Astrocyte of the hippocampus (primary cell): ENCODE measurements at regions not wholly inside any gene's neighbourhood (a gene's known extent, or its start where the extent isn't known, plus 50 kb on each side); places are given as distances from the start of the nearest gene placed in this dataset.
"Not testable (repeated sequence)": the region's sequence is repeated elsewhere in the genome, so short reads cannot be mapped to it uniquely, and the experiment has no call there.

ENCODE experiments used
- DNase-seq: peaks from one replicate; pipeline ENCODE4 v3.0.0; 2011; ENCODE audit warnings: low read depth, low spot score

DNA sequence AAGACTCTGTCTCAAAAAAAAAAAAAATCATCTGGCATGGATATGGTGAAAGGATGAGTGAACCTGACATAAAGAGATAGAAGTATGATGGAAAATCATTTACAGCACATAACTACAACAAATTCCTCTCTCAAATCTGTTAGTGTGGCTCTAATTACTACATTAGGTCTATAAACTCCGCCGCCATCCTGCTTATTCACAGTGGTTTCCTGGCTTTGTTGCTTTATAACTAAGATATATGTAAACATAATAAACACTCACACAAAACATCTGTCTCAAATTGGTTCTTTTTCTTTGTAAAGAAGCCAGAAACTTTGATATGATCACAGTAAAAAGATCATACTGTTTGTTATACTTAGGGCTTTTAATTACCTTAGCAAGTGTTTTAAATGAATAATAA is 412.6 kb upstream of the FAM98A start:
- no peak for DNase-seq

DNA sequence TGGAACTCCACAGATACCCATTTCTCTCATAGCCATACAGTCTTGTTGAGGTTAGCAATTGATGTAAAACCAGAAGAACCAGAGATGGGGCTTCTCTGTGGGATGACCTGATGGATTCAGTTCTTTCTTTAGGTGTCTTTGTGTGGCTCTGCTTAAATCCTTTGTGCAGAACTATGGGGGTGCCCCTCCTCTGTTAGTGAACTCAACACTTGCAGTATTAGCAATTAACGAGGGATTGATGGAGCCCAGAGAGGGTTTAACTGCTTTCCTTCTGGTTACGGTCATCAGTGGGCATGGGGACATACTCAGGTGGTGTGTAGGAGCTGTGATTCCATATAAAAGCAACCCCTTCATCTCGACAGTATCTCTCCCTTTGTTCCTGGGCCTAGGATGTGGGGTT is 406.8 kb upstream of the FAM98A start:
- DNase-seq, result no peak

DNA sequence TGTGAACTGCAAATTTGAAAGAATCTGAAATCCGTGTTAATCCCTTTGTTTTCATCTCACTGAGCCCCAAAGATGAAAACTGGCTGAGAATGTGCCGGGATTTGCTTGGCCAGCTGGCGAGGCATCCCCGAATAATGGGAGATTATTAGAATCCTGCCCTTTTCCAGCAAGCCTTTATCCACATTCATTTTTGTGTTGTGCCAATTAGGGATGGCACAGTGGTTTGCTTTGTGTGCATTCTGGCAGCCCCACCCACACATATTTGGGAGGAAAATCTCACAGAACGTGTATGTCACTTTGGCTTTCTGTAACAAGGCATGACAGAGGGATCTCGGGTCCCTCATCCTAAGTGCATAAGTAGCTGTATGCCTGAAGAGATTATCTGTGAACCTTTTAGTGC is 405.8 kb upstream of the FAM98A start:
- DNase-seq, result no peak

DNA sequence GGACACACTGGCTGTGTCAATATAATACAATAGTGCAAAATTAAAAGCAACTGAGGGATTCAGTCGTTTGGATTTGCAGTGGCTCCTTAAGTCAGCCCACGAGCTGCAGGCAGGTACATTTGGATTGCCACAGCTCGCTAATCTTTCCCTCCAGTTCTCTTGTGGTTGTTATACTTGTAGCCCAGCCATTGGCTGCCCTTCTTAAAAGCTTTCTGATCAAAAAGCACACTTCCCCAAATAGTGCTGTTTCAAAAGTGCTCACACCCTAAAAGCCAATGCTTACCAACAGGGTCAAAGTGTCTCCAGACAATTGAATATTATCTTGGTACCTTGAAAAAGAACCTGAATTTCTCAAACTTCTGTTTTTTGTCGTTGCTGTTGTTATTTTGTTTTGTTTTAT is 404.7 kb upstream of the FAM98A start:
- DNase-seq, result no peak

DNA sequence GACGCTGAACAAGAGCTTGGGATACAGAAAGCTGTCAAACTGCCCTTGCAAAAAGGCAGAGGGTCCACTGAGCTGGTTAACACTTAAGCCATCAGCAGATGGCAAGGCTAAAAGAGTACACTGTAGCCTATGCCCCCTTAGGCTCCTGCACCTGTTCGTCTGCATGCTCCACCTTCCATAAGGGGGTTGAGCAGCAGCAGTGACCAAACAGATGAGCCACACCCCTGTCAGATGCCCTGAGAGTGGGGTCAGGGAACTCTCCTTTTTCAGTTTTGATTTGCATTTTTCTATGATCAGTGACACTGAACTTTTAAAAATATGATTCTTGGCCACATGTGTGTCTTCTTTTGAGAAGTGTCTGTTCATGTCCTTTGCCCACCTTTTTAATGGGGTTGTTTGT is 402.5 kb upstream of the FAM98A start:
- DNase-seq, result no peak

DNA sequence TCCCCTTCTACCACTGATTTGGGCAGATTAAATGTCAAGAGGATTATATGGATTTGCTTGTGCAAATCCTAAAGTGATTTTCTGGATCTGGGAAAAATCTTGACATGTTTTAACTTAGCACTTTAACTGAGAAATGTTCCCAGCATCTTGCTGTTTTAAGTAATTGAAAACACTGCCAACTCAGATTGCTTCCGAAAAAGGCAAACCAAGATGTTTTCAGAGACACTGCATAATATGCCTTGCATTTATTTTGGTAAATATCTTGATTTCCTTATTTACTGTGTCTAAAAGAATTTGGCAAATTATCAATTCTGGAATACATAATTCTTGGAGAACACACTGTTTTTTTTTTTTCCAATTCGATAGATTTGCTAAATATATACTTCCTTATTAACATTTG is 385.0 kb upstream of the FAM98A start:
- DNase-seq, result no peak

DNA sequence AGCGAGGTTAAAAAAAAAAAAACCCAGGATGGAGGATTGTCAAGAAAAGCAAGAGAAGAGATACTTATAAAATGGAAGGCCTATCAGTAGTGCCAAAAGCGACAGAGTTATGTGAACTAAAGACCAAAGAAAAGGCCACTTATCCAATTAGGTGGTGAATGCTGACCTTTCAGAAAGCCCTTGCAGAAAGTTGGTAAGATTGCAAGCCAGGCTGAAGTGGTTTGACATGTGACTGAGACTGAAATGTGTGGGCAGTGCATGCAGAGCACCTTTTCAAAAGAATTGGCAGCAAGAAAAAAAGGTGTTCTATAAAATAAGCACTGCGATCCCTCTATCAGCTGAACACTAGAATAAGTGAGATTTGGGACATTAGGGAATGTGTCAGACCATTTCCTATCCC is 379.4 kb upstream of the FAM98A start:
- DNase-seq, result no peak

DNA sequence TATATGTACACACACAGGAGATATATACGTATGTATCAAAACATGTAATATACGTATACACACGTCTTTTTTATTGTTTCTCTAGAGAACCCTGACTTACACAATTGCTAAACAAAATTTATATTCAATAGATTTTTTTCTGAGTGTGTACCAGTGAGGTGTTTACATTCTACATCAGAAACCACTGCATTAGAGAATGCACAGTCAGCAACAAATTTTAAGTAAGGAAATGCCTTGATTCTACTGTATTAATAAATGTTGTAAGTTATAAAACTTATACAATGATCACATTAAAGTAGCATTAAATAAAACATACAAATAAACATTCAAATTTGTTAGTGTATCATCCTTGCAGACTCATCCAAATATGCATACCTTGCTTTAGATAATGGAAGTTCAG is 376.4 kb upstream of the FAM98A start:
- DNase-seq, result no peak

DNA sequence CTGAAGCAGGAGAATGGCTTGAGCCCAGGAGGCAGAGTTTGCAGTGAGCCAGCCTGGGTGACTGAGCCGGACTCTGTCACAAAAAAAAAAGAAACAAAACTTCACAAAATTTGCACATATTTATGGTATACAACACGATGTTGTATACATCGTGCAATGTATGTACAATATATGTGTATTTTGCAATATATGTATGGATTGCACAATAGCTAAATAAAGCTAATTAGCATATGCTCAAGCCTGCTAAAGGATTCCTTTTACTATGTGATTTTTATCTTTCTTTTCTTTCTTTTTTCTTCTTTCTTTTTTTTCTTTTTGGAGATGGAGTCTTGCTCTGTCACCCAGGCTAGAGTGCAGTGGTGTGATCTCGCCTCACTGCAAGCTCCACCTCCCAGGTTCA is 368.0 kb upstream of the FAM98A start:
- no peak for DNase-seq

DNA sequence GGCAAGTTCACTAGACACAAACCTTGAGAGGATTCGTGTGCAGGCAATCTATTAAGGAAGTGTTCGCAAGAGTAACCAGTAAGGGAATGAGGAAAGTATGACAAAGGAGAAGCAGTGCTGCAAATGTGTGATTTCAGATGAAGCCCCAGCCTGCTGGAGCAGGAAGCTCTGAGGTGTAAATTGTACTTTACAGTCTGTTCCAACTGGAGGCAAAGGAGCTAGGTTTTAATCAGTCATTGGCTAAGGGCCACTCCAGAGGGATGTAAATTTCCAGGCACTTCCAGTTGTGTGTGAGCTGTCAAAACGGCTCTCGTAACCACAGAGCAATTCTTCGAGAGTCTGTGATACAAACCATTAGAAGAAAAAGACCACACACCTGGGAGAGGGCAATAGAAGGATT is 359.5 kb upstream of the FAM98A start:
- DNase-seq, result peak; percentile 43

DNA sequence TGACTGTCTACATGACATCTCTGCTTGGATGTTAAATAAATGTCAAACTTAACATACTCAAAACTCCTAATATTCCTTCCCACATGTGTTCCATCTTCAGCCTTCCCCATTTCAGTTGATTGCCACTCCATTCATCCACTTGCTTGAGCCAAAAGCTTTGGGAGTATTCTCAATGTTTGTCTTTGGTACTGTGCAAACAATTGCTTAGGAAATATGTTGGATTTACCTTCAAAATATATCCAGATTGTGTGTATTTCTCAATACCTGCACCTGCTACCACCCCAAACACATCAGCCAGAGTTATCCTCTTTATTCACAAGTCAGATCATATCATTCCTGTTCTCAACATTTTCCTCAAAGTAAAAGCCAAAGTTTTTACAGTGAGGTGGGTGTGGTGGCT is 350.3 kb upstream of the FAM98A start:
- DNase-seq, result no peak

DNA sequence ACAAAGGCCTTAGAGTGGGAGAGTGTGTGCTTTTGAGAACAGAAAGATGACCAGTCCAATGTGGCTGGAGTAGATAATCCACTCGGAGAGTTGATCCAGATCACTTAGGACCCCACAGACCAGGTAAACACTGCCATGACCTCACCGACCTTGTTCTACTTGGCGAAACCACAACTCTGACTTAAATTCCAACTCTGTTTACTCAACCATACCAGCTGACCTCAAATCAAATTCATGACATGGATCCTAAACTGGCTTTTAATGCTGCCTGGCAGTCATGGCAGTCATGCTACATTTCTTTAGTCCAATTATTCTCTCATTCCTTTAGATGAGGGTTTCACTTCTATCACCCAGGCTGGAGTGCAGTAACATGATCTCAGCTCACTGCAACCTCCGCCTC is 347.1 kb upstream of the FAM98A start:
- peak; percentile 63 for DNase-seq

DNA sequence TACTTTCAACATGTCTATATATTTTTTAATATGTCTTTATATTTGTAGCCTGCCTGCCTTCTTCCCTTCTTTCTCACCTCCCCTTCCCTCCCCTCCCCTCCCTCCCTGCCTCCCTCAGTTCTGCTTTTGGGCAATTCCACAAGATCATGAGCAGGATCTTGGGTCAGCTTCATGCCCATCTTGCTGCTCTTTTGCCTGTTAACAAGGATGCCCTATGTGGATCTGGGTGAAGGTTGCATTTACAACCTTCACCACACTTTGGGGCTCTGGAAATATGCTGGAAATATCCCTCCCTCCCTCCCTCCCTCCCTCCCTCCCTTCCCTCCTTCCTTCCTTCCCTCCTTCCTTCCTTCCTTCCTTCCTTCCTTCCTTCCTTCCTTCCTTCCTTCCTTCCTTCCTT is 334.1 kb upstream of the FAM98A start:
- no peak for DNase-seq

DNA sequence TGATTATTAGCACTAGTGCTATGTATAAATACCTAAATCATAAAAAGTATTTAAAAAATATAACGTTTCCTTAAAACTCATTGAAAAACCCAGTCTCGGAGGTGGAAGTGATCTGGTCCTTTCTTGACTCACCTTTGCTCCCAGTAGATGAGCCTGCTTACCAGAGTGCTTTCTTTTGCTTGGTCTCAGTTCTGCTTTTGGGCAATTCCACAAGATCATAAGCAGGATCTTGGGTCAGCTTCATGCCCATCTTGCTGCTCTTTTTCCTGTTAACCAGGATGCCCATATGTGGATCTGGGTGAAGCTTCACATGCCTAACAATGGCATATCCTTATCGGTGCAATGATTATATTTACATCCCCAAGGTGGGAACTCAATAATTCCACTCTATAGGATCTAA is 332.1 kb upstream of the FAM98A start:
- no peak for DNase-seq

DNA sequence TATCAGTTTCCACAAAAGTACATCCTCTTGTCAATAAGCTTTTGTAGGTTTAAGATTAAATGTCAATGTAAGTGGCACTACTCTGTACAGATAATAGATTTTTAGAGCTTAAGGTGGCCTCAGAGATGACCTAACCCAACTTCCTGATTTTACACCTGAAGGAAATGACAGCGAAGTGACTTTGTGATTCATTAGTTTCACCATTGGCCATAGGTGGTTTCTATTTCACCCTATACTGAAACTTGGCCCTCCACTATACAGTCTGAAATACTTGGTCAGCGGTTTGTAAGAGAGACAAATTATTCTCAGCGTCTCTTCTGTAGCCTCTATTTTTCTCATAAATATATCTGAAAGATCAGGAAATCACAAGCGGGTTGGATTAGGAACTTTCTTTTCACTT is 330.4 kb upstream of the FAM98A start:
- DNase-seq, result no peak

DNA sequence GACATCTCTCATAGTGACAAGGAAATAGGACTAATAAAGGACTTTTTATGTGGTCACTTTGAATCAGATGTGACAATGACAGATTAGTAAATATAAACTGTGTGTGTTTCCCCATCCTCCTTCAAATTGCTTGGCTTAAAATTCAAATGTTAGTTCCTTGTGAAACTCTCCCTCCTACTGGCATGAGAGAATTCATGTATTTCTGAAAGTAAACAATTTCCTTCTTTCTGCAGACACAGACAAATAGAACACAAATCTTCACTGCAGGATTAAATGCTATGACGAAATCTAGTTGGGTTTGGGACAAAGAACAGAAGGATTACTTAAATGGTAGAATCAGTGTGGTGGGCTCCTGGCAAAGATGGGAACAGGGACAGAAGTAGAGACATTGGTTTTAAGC is 328.7 kb upstream of the FAM98A start:
- no peak for DNase-seq

DNA sequence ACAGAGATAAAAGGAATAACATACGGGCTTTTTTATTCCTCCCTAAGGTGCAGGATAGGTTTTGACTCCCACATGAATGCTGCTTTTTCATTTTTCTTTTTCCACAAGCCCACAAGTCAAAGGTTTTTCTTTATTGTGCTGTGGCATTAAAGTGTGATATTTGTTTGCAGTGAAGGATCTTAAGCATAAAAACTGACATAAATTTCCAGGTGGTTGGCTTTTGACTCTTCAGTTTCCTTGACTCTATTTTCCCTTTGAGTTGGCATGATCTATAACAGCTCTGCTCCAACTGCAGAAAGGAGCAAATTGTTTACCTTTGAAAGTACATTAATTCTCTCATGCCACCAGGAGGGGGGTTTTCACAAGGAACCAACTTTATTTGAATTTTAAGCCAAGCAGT is 326.2 kb upstream of the FAM98A start:
- DNase-seq, result no peak

DNA sequence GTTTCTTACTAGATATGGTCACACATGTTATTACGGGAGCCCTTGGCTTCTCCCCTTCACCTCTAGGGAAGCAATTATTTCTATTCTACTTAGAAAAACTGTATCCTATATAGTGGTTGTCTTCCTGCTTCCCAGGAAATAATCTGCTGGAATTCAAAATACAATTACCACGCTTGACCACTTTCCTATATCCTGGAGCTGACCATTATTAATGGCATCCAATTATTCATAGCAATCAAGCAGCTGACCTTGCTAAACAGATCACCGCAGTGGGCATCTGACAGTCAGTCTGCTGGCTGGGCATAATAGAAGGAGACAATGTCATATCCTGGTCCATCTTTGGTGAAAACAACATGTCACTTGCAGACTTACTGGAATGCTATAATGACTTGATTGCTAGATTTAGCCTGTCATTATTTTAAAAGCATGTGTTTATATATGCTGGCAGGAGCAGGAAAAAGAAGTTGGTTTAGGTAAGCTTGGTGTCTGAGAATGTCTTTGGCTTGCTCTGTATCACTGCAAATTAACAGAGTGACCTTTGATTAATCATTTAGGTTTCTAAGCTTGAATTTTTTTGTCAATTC is 325.6 kb upstream of the FAM98A start:
- DNase-seq, result no peak

DNA sequence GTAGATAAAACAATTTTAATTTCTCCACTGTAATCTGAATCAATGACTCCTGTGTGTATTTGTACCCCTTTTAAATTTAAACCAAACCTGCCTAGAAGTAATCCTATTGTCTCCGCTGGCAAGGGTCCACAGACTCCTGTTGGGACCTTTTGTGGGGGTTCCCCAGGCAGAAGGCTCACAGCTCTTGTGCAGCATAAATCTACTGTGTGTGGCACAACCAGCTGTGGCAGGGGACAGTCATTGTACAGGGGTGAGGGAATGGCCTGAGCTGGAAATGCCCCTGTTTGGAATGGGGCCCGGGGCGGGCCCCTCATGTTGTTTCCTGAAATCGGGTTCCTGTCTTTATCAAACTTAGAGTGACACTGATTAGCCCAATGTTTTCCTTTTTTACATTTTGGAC is 318.2 kb upstream of the FAM98A start:
- no peak for DNase-seq

DNA sequence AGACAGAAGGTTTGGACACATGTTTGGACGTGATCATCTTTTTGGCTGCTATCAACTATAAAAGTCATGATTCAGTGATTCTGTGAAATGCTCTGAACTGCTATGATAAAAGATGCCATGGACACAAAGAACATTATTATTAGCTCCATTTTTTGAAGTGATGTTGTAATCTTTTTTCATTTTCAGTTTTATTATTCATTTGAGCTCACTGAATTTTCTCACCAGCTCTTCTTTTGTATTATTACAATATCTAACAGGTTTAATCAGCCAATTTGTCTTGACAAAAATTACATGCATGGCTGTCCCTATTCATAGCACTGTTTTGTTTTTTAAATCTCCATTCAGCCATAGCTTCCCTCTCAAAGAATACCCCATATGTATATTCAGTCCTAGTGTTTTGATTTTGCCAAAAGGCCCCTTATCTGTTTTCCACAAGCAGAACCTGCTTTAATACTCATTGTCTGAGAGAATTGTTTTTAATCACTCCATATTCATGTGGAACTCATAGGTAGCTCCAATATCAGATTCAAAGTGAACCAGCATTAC is 314.0 kb upstream of the FAM98A start:
- DNase-seq, result no peak

DNA sequence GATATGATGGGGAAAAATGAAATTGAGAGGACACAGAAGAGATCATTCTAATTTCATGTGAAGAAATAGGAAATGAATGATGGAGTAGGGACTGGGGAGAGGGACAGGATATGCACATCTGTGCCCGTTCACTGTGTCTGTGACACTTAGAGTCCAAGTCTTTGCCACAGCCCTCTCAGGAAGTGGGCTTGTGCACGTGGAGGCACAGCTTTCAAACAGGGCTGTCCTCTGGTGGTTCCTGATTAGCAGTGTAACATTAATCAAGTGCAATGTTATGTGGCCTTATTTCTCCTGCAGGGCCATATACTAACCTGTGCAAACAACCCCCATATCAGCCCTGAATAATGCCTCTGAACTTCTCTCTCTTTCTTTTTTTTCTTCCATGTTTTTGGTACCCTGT is 312.2 kb upstream of the FAM98A start:
- no peak for DNase-seq

DNA sequence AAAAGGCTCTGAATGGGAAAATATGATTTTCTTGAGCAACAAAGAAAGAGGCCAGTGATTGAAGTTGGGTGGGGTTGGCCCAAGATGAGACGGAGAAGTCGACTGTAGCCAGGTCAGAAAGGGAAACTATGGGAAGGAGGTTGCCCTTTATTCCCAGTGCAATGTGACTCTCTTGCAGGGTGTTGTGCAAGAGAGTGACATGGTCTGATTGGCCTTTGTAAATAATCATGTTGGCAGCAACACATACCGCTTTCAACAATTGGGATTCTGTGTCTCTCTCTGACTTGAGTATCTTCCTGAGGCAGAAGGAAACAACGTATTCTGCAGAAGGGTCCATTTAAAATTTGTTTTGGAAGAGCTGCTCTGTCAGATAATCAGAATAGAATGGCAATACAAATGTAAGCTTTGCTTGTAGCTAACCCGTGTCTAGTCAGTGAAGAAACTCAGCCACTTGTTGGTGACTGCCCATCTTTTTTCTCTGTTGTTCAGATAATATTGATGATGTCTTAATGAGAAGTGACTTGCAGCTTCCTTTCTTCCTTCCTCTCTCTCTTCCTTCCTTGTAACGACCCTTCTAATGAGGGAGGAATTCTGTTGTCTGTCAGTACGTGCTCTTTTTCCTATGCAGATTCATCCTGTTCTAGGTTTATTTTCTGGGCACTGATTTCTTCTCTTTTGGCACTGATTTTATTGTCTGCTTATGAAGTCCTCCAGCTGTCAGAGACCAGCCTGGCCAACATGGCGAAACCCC is 311.0 kb upstream of the FAM98A start:
- DNase-seq, result no peak

DNA sequence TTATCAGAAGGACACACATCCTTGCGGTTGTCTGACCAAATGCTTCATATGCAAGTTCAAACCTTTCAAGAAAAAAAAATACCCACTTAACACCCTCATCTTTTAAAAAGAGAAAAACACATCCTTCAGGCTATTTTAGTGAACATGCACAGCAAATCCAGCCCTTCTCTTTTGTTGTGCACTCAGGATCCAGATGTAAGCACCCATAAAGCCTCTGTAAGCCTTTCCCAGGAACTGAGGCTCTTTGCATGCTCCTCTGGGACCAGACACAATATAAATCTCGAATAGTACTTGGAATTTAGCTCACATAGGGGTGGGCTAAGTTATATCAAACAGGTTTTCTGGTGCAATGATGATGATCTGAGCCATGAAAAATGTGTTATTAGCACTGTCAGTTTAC is 308.8 kb upstream of the FAM98A start:
- DNase-seq, result no peak

DNA sequence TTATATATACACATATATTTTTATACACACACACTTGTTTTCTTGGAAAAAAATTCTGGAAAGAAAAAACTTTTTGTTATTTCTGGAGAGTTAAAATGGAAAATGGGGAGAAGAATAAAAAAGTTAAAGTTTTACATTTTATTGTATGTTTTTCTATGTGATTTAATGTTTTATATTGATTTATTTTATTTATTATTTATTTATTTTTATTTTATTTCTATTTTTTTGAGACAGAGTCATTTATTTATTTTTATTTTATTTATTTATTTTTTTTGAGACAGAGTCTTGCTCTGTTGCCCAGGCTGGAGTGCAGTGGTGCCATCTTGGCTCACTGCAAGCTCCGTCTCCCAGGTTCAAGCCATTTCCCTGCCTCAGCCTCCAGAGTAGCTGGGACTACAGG is 307.0 kb upstream of the FAM98A start:
- DNase-seq, result not testable (repeated sequence)
